NB4 (cell line): ENCODE measurements at regions not wholly inside any gene's neighbourhood (a gene's known extent, or its start where the extent isn't known, plus 50 kb on each side); places are given as distances from the start of the nearest gene placed in this dataset.

Source experiments
- DNase-seq: peaks from one replicate; pipeline ENCODE4 v3.0.0; 2010; ENCODE audit warnings: low read depth
- H3K4me3 ChIP-seq: one replicate; pipeline ENCODE4 v1.5.1; 2011; ENCODE audit warnings: mild to moderate bottlenecking, low read depth, low read length, moderate library complexity
- MYC ChIP-seq: IDR thresholded peaks from 2 replicates; pipeline ENCODE4 v1.6.1; 2011; ENCODE audit warnings: low read depth, low read length
- POLR2A ChIP-seq: IDR thresholded peaks from 2 replicates; pipeline ENCODE4 v1.6.1; 2011; ENCODE audit warnings: mild to moderate bottlenecking; ENCODE audit not compliant: insufficient read length; ENCODE audit errors: extremely low read depth
- TF ChIP-seq, protein P1 (sequence below): IDR thresholded peaks from one replicate; pipeline ENCODE4 v1.5.1; 2012; ENCODE audit warnings: low read depth, low read length
- TF ChIP-seq, protein P2 (sequence below): IDR thresholded peaks from 2 replicates; pipeline ENCODE4 v1.6.1; 2011; ENCODE audit warnings: low read depth, low read length

DNA sequence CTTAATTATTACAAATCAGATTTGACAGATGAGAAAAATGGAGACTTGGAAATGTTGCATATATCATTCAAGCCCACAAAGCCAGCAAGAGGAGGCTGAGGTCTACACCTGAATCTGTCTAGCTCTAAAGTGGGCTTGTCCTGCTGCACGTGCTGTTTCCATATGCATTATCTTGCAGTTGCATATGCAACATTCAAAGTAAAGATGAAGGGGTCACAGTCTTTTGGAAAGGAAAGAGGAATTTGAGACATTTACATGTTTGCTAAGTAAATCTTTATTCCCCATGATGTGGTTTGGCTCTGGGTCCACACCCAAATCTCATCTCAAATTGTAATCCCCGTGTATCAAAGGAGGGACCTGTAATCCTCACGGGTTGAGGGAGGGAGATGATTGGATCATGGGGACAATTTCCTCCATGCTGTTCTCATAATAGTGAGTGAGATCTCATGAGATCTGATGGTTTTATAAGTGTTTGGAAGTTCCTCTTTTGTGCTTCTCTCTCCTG is 98.3 kb downstream of the BACH1 start:
- TF ChIP-seq POLR2A: no peak
- TF ChIP-seq MYC: no peak
- TF ChIP-seq, protein P1, sequence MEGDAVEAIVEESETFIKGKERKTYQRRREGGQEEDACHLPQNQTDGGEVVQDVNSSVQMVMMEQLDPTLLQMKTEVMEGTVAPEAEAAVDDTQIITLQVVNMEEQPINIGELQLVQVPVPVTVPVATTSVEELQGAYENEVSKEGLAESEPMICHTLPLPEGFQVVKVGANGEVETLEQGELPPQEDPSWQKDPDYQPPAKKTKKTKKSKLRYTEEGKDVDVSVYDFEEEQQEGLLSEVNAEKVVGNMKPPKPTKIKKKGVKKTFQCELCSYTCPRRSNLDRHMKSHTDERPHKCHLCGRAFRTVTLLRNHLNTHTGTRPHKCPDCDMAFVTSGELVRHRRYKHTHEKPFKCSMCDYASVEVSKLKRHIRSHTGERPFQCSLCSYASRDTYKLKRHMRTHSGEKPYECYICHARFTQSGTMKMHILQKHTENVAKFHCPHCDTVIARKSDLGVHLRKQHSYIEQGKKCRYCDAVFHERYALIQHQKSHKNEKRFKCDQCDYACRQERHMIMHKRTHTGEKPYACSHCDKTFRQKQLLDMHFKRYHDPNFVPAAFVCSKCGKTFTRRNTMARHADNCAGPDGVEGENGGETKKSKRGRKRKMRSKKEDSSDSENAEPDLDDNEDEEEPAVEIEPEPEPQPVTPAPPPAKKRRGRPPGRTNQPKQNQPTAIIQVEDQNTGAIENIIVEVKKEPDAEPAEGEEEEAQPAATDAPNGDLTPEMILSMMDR: no peak
- TF ChIP-seq, protein P2, sequence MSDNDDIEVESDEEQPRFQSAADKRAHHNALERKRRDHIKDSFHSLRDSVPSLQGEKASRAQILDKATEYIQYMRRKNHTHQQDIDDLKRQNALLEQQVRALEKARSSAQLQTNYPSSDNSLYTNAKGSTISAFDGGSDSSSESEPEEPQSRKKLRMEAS: no peak
- peak; percentile 8 for DNase-seq
- H3K4me3 ChIP-seq: no peak overlapping the region

DNA sequence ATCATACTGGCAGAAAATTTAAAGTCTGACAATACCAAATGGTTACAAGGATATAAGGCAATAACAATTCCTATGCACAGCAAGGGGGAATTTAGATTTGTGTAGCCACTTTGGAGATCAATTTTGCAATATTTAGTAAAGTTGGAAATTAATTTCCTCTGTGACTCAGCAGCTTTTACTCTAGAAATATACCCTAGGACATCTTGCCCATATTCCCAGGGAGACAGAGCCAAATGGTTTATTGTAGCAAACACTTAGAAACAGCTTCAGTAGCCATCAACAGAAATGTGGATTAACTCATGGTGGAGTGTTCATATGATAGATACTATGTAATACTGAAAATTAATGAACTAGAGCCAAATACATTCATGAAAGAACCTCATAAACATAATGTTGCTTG is 104.6 kb downstream of the BACH1 start:
- H3K4me3 ChIP-seq: no peak overlapping the region
- TF ChIP-seq, protein P2: no peak
- TF ChIP-seq POLR2A: no peak
- TF ChIP-seq MYC: no peak
- TF ChIP-seq, protein P1: no peak
- peak; percentile 4 for DNase-seq

DNA sequence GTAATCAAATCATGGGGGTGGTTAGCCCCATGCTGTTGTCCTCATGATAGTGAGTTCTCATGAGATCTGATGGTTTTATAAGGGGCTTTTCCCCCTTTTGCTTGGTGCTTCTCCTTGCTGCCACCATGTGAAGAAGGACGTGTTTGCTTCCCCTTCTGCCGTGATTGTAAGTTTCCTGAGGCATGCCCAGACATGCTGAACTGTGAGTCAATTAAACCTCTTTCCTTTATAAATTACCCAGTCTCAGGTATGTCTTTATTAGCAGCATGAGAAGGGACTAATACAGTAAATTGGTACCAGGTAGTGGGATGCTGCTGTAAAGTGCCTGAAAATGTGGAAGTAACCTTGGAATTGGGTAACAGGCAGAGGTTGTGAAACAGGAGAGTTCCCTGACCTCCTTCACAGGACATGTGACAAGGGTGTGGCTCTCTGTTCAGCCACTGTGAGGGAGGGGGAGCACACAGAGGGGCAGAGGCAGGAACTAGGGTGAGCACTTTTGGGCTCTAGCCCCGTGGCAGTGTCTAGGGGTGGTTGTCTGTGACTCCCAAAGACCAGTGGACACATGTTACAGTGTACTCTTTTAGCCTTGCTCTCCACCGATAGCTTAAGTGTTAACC is 105.3 kb downstream of the BACH1 start:
- H3K4me3 ChIP-seq: no peak overlapping the region
- TF ChIP-seq MYC (no peak), POLR2A (no peak)
- TF ChIP-seq, protein P1: no peak
- TF ChIP-seq, protein P2: peak; percentile 46; the same call in 1 of the 2 replicates
- DNase-seq: peak; percentile 80

DNA sequence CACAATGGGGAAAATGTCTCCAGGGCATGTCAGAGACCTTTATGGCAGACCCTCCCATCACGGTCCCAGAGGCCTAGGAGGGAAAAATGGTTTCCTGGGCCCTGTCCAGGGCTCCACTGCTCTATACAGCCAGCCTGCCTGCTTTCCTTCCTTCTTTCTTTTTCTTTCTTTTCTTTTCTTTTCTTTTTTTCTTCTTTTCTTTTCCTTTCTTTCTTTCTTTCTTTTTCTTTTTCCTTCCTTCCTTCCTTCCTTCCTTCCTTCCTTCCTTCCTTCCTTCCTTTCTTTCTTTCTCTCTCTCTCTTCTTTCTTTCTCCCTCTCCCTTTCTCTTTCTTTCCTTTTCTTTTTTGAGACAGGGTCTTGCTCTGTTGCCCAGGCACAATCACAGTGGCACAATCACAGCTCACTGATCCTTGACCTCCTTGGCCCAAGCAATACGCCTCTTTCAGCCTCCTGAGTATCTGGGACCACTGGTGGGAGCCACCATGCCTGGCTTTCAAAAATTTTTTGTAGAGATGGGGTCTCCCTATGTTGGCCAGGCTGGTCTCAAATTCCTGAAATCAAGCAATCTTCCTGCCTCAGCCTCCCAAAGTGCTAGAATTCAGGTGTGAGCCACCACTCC is 106.9 kb downstream of the BACH1 start:
- no peak overlapping the region for H3K4me3 ChIP-seq
- DNase-seq: no peak
- TF ChIP-seq MYC (no peak), POLR2A (no peak)
- TF ChIP-seq, protein P2: no peak
- TF ChIP-seq, protein P1: no peak

DNA sequence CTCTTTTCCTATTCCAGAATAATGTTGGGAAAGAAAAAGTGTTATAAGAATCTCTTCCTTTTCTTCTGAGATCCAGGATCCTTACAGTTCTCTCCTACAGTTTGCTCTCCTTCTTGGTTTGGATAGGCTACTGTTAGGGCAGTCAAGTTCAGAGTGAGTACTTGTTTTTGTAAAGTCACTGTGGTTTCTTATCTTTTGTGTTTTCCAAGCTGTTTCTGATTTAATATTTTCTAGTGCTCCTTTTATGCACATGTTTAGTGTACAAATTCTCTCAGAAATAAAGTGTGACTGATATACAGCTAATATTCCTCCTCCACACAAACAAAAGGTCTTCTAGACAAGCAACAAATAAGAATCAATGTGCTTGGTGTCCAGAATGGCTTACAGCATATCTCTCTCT is 107.7 kb downstream of the BACH1 start:
- TF ChIP-seq, protein P1: no peak
- no peak for TF ChIP-seq MYC
- no peak for TF ChIP-seq POLR2A
- TF ChIP-seq, protein P2: no peak
- no peak for DNase-seq
- no peak overlapping the region for H3K4me3 ChIP-seq
